ENCODE measurements at regions not wholly inside any gene's neighbourhood (a gene's known extent, or its start where the extent isn't known, plus 50 kb on each side); places are given as distances from the start of the nearest gene placed in this dataset.

- Histone ChIP-seq H3K27me3 (ENCODE audit: insufficient read depth, low read depth) (no peaks in the 10 kb centered on the region), H3K4me2 (no peak overlapping the region), H3K4me3 (no peak overlapping the region), H3K4me1 (replicated peaks; ENCODE audit: insufficient read depth) (0 out of 2 replicates have a peak, but pooled peaks cover 14% of the 10 kb centered on the region), H3K9me2 (ENCODE audit: insufficient read depth) (no peaks in the 10 kb centered on the region), H3K9me3 (ENCODE audit: insufficient read depth, low read depth) (peaks cover 4% of the 10 kb centered on the region; the same call in 1 of the 2 replicates), H2AFZ (no peak overlapping the region), H3K79me2 (ENCODE audit: low read depth) (no peaks in the 10 kb centered on the region), H3F3A (ENCODE audit: insufficient read depth, low read depth) (0 out of 2 replicates have a peak, but pooled peaks cover 6% of the 10 kb centered on the region), H3K36me3 (ENCODE audit: low read depth) (no peaks in the 10 kb centered on the region), H3K27ac (no peak overlapping the region), H4K20me1 (ENCODE audit: insufficient read depth) (no peaks in the 10 kb centered on the region)
- no peak for TF ChIP-seq EZH2 (IDR thresholded peaks at IDR 0.05; ENCODE audit: low read depth)
- no peak for TF ChIP-seq CTCF (conservative IDR thresholded peaks at IDR 0.05)
- DNase-seq = no peak
- no TSS peak for BruUV-seq (replicated peaks)
- intact Hi-C loops (cut with micrococcal nuclease; ENCODE audit: unreplicated experiment) = no loop called here
- POLR2A ChIA-PET (ENCODE audit: unreplicated experiment) = no interaction called here
- CTCF ChIA-PET = no interaction called here
Measured at GRCh38 chr2:12052796-12053195, 306.4 kb downstream of the LPIN1 start.

GRCh38 chr2:12054956-12055618 is 308.7 kb downstream of the LPIN1 start:
- POLR2A ChIA-PET (ENCODE audit: unreplicated experiment) = no interaction called here

GRCh38 chr2:12057436-12058166 is 311.2 kb downstream of the LPIN1 start:
- Histone ChIP-seq H3K27ac (no peak overlapping the region), H3K4me3 (no peak overlapping the region), H3K4me1 (replicated peaks; ENCODE audit: insufficient read depth) (peaks cover 14% of the 10 kb centered on the region), H2AFZ (no peak overlapping the region), H3K27me3 (ENCODE audit: insufficient read depth, low read depth) (no peaks in the 10 kb centered on the region), H3K36me3 (ENCODE audit: low read depth) (no peaks in the 10 kb centered on the region), H3K4me2 (no peak overlapping the region), H3F3A (ENCODE audit: insufficient read depth, low read depth) (peaks cover 6% of the 10 kb centered on the region; the same call in 1 of the 2 replicates), H3K9me3 (ENCODE audit: insufficient read depth, low read depth) (peaks cover 4% of the 10 kb centered on the region; the same call in 1 of the 2 replicates), H3K9me2 (ENCODE audit: insufficient read depth) (no peaks in the 10 kb centered on the region), H4K20me1 (ENCODE audit: insufficient read depth) (no peaks in the 10 kb centered on the region), H3K79me2 (ENCODE audit: low read depth) (no peaks in the 10 kb centered on the region)
- no TSS peak for BruUV-seq (replicated peaks)
- CTCF ChIA-PET = no interaction called here
- intact Hi-C loops (cut with micrococcal nuclease; ENCODE audit: unreplicated experiment) = no loop called here
- POLR2A ChIA-PET (ENCODE audit: unreplicated experiment) = no interaction called here
- TF ChIP-seq EZH2 (IDR thresholded peaks at IDR 0.05; ENCODE audit: low read depth) = no peak
- no peak for TF ChIP-seq CTCF (conservative IDR thresholded peaks at IDR 0.05)
- no peak for DNase-seq

More at GRCh38 chr2:12054956-12055618, 308.7 kb downstream of the LPIN1 start:
- H3K79me2 ChIP-seq (ENCODE audit: low read depth) = no peaks in the 10 kb centered on the region
- H3F3A ChIP-seq (ENCODE audit: insufficient read depth, low read depth) = peaks cover 13% of the 10 kb centered on the region; the same call in 1 of the 2 replicates
- CTCF ChIA-PET = no interaction called here
- no peak overlapping the region for H3K4me2 ChIP-seq
- no peak for TF ChIP-seq CTCF (conservative IDR thresholded peaks at IDR 0.05)
- TF ChIP-seq EZH2 (IDR thresholded peaks at IDR 0.05; ENCODE audit: low read depth) = no peak
- H3K36me3 ChIP-seq (ENCODE audit: low read depth) = no peaks in the 10 kb centered on the region
- intact Hi-C loops (cut with micrococcal nuclease; ENCODE audit: unreplicated experiment) = no loop called here
- DNase-seq = no peak
- H3K27ac ChIP-seq = no peak overlapping the region
- H4K20me1 ChIP-seq (ENCODE audit: insufficient read depth) = no peaks in the 10 kb centered on the region
- H3K4me1 ChIP-seq (replicated peaks; ENCODE audit: insufficient read depth) = peaks cover 23% of the 10 kb centered on the region
- H3K9me3 ChIP-seq (ENCODE audit: insufficient read depth, low read depth) = peaks cover 4% of the 10 kb centered on the region; the same call in 1 of the 2 replicates
- H2AFZ ChIP-seq = no peak overlapping the region
- H3K9me2 ChIP-seq (ENCODE audit: insufficient read depth) = no peaks in the 10 kb centered on the region
- H3K4me3 ChIP-seq = no peak overlapping the region
- no peaks in the 10 kb centered on the region for H3K27me3 ChIP-seq (ENCODE audit: insufficient read depth, low read depth)
- BruUV-seq (replicated peaks) = no TSS peak
